ENCODE measurements at regions not wholly inside any gene's neighbourhood (a gene's known extent, or its start where the extent isn't known, plus 50 kb on each side); places are given as distances from the start of the nearest gene placed in this dataset.
"Not testable (repeated sequence)": the region's sequence is repeated elsewhere in the genome, so short reads cannot be mapped to it uniquely, and the experiment has no call there.

DNA sequence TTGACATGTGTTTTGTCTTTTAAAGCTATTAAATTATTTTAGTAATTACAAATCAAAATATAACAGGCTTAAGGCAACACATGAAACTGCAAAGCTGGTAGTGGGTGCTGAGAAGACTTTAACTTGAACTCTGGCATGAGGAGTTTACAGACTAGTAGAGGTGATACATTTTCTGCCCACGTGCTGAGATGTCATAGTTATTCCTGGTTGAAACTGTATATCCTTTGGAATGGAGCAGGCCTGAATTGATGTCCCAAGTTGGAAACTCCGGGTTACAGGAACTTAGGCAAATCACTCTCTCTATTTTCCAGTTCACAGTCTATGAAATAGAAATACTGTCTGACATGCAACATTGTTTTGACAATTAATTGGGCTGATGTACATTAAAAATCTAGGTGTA, 177.1 kb upstream of the NOL4 start:
- DNase-seq (ENCODE audit: low read depth, low spot score) (no peak), FAIRE-seq (no peak)
- intact Hi-C loops (cut with micrococcal nuclease) (no loop called here), dilution Hi-C loops (cut with MboI; ENCODE audit: extremely low pct_ligation_motif_present, low sequenced_read_pairs) (no loop called here)
- POLR2A ChIA-PET = no interaction called here
- TF ChIP-seq JUN (IDR thresholded peaks at IDR 0.05; ENCODE audit: borderline replicate concordance, insufficient read depth, insufficient read length, low read depth) (no peak), FOS (IDR thresholded peaks at IDR 0.05; ENCODE audit: borderline replicate concordance, insufficient read depth, low read length) (no peak), POLR2AphosphoS5 (IDR thresholded peaks at IDR 0.05; ENCODE audit: insufficient read depth, low read depth, low read length) (no peak), POLR2A (IDR thresholded peaks at IDR 0.05; ENCODE audit: low read depth, low read length) (no peak), EZH2 (IDR thresholded peaks at IDR 0.05; ENCODE audit: borderline replicate concordance, low read depth, low read length, severe bottlenecking) (no peak), GATA2 (IDR thresholded peaks at IDR 0.05; ENCODE audit: insufficient read depth, insufficient read length, low read depth, low read length) (no peak), MYC (IDR thresholded peaks at IDR 0.05; ENCODE audit: low read depth, low read length) (no peak)
- TF ChIP-seq, protein P1, sequence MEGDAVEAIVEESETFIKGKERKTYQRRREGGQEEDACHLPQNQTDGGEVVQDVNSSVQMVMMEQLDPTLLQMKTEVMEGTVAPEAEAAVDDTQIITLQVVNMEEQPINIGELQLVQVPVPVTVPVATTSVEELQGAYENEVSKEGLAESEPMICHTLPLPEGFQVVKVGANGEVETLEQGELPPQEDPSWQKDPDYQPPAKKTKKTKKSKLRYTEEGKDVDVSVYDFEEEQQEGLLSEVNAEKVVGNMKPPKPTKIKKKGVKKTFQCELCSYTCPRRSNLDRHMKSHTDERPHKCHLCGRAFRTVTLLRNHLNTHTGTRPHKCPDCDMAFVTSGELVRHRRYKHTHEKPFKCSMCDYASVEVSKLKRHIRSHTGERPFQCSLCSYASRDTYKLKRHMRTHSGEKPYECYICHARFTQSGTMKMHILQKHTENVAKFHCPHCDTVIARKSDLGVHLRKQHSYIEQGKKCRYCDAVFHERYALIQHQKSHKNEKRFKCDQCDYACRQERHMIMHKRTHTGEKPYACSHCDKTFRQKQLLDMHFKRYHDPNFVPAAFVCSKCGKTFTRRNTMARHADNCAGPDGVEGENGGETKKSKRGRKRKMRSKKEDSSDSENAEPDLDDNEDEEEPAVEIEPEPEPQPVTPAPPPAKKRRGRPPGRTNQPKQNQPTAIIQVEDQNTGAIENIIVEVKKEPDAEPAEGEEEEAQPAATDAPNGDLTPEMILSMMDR (IDR thresholded peaks at IDR 0.05; ENCODE audit: extremely low read depth in 1 of 2, insufficient read depth in 1 of 2, low read depth in 1 of 2, low read length in 2 of 2) = no peak
- TF ChIP-seq, protein P2, sequence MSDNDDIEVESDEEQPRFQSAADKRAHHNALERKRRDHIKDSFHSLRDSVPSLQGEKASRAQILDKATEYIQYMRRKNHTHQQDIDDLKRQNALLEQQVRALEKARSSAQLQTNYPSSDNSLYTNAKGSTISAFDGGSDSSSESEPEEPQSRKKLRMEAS (IDR thresholded peaks at IDR 0.05; ENCODE audit: insufficient read depth, insufficient read length) = no peak
- BruUV-seq (replicated peaks) = no TSS peak
- no peak overlapping the region for H3K27ac ChIP-seq (ENCODE audit: insufficient read depth, low read depth, low read length)
- H3K9me1 ChIP-seq (replicated peaks; ENCODE audit: control insufficient read depth, extremely low read depth, insufficient read depth, low read length) = no peaks in the 10 kb centered on the region
- no peak overlapping the region for H3K4me2 ChIP-seq (ENCODE audit: insufficient read depth, low read length)
- peaks cover 0 to 5% of the 10 kb centered on the region in 2 experiments for H3K27me3 ChIP-seq (ENCODE audit: control insufficient read depth in 2 of 2, insufficient read depth in 2 of 2, low read length in 2 of 2)
- no peaks in the 10 kb centered on the region for H3K36me3 ChIP-seq (ENCODE audit: control insufficient read depth in 2 of 2, extremely low read depth in 1 of 2, insufficient read depth in 2 of 2, low read length in 2 of 2)
- H3K4me1 ChIP-seq (ENCODE audit: control insufficient read depth, extremely low read depth, insufficient read depth, low read length) = no peaks in the 10 kb centered on the region
- CTCF ChIA-PET = no interaction called here
- H4K20me1 ChIP-seq (replicated peaks; ENCODE audit: control insufficient read depth, extremely low read depth, insufficient read depth, low read length) = no peaks in the 10 kb centered on the region
- no peaks in the 10 kb centered on the region for H3K79me2 ChIP-seq (ENCODE audit: control insufficient read depth, insufficient read depth, low read length)
- H3K4me3 ChIP-seq (replicated peaks in 1 of 3; ENCODE audit: insufficient read depth in 1 of 3, low read depth in 1 of 3, low read length in 3 of 3) = no peak overlapping the region
- H3K9me3 ChIP-seq (replicated peaks; ENCODE audit: control insufficient read depth, insufficient read depth, low read length) = no peaks in the 10 kb centered on the region
- no peak overlapping the region for H2AFZ ChIP-seq (ENCODE audit: low read depth, low read length)
- H3K9ac ChIP-seq (replicated peaks; ENCODE audit: extremely low read depth, insufficient read depth, low read length) = no peak overlapping the region

GRCh38 chr18:34407471-34407870, 182.8 kb upstream of the NOL4 start:
- H3K4me1 ChIP-seq (ENCODE audit: control insufficient read depth, extremely low read depth, insufficient read depth, low read length); CTCF ChIA-PET; intact Hi-C loops (cut with micrococcal nuclease); H2AFZ ChIP-seq (ENCODE audit: low read depth, low read length); FAIRE-seq; H3K36me3 ChIP-seq (ENCODE audit: control insufficient read depth in 2 of 2, extremely low read depth in 1 of 2, insufficient read depth in 2 of 2, low read length in 2 of 2); dilution Hi-C loops (cut with MboI; ENCODE audit: extremely low pct_ligation_motif_present, low sequenced_read_pairs); H3K4me2 ChIP-seq (ENCODE audit: insufficient read depth, low read length); H3K4me3 ChIP-seq (replicated peaks in 1 of 3; ENCODE audit: insufficient read depth in 1 of 3, low read depth in 1 of 3, low read length in 3 of 3); DNase-seq (ENCODE audit: low read depth, low spot score); H3K27ac ChIP-seq (ENCODE audit: insufficient read depth, low read depth, low read length); POLR2A ChIA-PET; H3K9me1 ChIP-seq (replicated peaks; ENCODE audit: control insufficient read depth, extremely low read depth, insufficient read depth, low read length); H4K20me1 ChIP-seq (replicated peaks; ENCODE audit: control insufficient read depth, extremely low read depth, insufficient read depth, low read length); H3K79me2 ChIP-seq (ENCODE audit: control insufficient read depth, insufficient read depth, low read length); BruUV-seq (replicated peaks); H3K9ac ChIP-seq (replicated peaks; ENCODE audit: extremely low read depth, insufficient read depth, low read length); H3K9me3 ChIP-seq (replicated peaks; ENCODE audit: control insufficient read depth, insufficient read depth, low read length); H3K27me3 ChIP-seq (ENCODE audit: control insufficient read depth in 2 of 2, insufficient read depth in 2 of 2, low read length in 2 of 2): not testable (repeated sequence)

Measured in endothelial cell of umbilical vein (primary cell).